ENCODE measurements at regions not wholly inside any gene's neighbourhood (a gene's known extent, or its start where the extent isn't known, plus 50 kb on each side); places are given as distances from the start of the nearest gene placed in this dataset.
"Not testable (repeated sequence)": the region's sequence is repeated elsewhere in the genome, so short reads cannot be mapped to it uniquely, and the experiment has no call there.

DNA sequence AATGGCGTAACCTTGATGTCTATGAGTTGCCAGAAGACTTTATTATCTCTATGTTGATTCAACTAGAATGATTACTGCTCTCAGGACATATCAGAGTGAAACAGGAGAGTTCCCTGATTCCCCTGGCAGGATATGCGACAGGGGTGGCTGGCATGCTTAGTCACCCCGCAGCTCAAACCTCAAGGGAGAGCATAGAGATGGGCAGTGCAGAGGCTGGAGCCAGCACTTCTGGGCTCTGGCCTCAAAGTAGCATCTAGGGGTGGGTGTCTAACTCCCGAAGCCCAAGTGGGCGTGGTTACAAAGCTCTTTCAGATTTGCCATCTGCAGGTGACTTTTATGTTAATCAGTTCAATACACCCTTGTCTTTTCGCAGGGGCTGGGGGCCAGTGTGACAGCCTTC is 391.6 kb downstream of the ADCYAP1 start:
- in situ Hi-C loops (cut with MboI; ENCODE audit: low pct_unique_long_range_greater_than_20kb, low sequenced_read_pairs, unreplicated experiment), result no loop called here

DNA sequence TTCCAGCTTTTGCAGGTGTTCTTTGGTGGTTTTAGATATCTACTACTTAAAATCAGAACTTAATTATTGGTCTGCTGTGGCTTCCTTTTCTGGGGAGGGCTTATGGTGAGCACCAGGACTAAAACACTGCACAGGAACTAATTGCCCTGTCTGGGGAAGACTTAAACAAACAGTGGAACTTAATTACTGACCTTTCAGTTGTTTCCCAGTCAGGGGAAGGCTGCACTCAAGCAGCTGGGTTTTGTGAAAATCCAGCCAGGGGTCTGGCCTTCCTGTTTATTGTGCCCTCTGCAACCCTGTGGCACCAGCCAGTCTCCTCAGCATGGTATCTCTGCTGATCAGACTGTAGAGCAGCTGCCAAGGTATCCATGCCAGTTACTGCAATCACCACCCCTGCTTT is 398.2 kb downstream of the ADCYAP1 start:
- in situ Hi-C loops (cut with MboI; ENCODE audit: low pct_unique_long_range_greater_than_20kb, low sequenced_read_pairs, unreplicated experiment), result no loop called here
- TF ChIP-seq, protein P1, sequence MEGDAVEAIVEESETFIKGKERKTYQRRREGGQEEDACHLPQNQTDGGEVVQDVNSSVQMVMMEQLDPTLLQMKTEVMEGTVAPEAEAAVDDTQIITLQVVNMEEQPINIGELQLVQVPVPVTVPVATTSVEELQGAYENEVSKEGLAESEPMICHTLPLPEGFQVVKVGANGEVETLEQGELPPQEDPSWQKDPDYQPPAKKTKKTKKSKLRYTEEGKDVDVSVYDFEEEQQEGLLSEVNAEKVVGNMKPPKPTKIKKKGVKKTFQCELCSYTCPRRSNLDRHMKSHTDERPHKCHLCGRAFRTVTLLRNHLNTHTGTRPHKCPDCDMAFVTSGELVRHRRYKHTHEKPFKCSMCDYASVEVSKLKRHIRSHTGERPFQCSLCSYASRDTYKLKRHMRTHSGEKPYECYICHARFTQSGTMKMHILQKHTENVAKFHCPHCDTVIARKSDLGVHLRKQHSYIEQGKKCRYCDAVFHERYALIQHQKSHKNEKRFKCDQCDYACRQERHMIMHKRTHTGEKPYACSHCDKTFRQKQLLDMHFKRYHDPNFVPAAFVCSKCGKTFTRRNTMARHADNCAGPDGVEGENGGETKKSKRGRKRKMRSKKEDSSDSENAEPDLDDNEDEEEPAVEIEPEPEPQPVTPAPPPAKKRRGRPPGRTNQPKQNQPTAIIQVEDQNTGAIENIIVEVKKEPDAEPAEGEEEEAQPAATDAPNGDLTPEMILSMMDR (IDR thresholded peaks at IDR 0.05; ENCODE audit: extremely low read depth, insufficient read depth, missing control alignments), result no peak
- DNase-seq (ENCODE audit: low spot score), result no peak

More for the DNA sequence above, 391.6 kb downstream of the ADCYAP1 start:
- DNase-seq (ENCODE audit: low spot score), result no peak
- TF ChIP-seq, protein P1 (IDR thresholded peaks at IDR 0.05; ENCODE audit: extremely low read depth, insufficient read depth, missing control alignments), result no peak

GRCh38 chr18:1304392-1304992 is 399.8 kb downstream of the ADCYAP1 start:
- TF ChIP-seq, protein P1 (IDR thresholded peaks at IDR 0.05; ENCODE audit: extremely low read depth, insufficient read depth, missing control alignments), result no peak
- DNase-seq (ENCODE audit: low spot score), result no peak
- in situ Hi-C loops (cut with MboI; ENCODE audit: low pct_unique_long_range_greater_than_20kb, low sequenced_read_pairs, unreplicated experiment), result no loop called here

DNA sequence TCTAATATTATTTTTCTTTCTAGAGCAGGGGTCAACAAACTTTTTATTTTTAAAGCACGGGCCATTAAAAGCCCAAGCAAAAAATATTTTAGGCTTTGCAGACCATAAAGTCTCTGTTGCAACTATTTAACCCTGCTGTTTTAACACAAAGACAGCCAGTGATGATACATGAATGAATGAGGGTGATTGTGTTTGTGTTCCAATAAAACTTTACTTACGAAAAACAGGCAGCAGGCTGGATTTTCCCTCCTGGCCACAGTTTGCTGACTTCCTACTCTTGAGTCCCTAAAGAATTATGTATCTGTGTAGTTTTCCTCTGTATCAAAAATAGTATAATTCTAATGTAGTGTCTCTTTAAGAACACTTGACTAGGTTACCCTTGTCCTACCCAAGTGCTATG is 402.0 kb downstream of the ADCYAP1 start:
- TF ChIP-seq, protein P1 (IDR thresholded peaks at IDR 0.05; ENCODE audit: extremely low read depth, insufficient read depth, missing control alignments), result no peak
- in situ Hi-C loops (cut with MboI; ENCODE audit: low pct_unique_long_range_greater_than_20kb, low sequenced_read_pairs, unreplicated experiment), result no loop called here
- no peak for DNase-seq (ENCODE audit: low spot score)

GRCh38 chr18:1308686-1309085 is 404.0 kb downstream of the ADCYAP1 start:
- in situ Hi-C loops (cut with MboI; ENCODE audit: low pct_unique_long_range_greater_than_20kb, low sequenced_read_pairs, unreplicated experiment), result no loop called here
- TF ChIP-seq, protein P1 (IDR thresholded peaks at IDR 0.05; ENCODE audit: extremely low read depth, insufficient read depth, missing control alignments), result no peak
- no peak for DNase-seq (ENCODE audit: low spot score)

- in situ Hi-C loops (cut with MboI; ENCODE audit: low pct_unique_long_range_greater_than_20kb, low sequenced_read_pairs, unreplicated experiment), result no loop called here
- TF ChIP-seq, protein P1 (IDR thresholded peaks at IDR 0.05; ENCODE audit: extremely low read depth, insufficient read depth, missing control alignments), result no peak
- DNase-seq (ENCODE audit: low spot score), result no peak
Observed at GRCh38 chr18:1311376-1311775, 406.7 kb downstream of the ADCYAP1 start.

DNA sequence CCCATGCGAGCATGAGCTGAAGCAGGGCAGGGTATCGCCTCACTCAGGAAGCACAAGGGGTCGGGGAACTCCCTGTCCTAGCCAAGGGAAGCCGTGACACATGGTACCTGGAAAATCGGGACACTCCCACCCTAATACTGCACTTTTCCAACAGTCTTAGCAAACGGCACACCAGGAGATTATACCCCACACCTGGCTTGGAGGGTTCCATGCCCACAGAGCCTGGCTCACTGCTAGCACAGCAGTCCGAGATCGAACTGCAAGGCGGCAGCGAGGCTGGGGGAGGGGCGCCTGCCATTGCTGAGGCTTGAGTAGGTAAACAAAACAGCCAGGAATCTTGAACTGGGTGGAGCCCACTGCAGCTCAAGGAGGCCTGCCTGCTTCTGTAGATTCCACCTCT is 430.7 kb downstream of the ADCYAP1 start:
- DNase-seq (ENCODE audit: low spot score); in situ Hi-C loops (cut with MboI; ENCODE audit: low pct_unique_long_range_greater_than_20kb, low sequenced_read_pairs, unreplicated experiment): not testable (repeated sequence)

All from GM13977 (cell line).